ENCODE measurements at regions not wholly inside any gene's neighbourhood (a gene's known extent, or its start where the extent isn't known, plus 50 kb on each side); places are given as distances from the start of the nearest gene placed in this dataset.

- no peak for ATAC-seq
- no peaks in the 10 kb centered on the region for H3K36me3 Mint-ChIP-seq
- no peaks in the 10 kb centered on the region for H3K4me1 Mint-ChIP-seq
- no peak overlapping the region for H3K27ac Mint-ChIP-seq
- H3K4me3 Mint-ChIP-seq = no peak overlapping the region
- H3K9me3 Mint-ChIP-seq = no peaks in the 10 kb centered on the region
- no peaks in the 10 kb centered on the region for H3K27me3 Mint-ChIP-seq
These were observed 1091.6 kb downstream of the TTLL7 start for GRCh38 chr1:82907313-82907712.

DNA sequence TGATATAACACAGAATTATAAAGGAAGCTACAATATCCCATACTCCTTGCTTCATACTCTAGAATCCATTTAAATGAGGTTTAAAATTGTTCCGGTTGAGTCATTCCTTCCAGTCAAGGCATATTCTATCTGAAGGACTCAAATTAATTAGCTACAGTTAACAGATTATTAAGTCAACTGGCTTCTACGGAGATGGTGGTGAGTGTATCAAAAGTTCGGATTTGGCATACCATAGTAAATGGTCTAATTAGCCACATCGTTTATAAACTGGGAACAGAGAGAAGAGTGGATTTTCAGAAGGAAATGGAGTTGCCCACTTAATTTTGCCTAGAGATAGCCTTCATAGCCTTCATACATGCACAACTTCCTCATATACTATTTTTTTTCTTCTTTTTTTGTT is 1095.3 kb downstream of the TTLL7 start:
- no peak for ATAC-seq
- no peaks in the 10 kb centered on the region for H3K4me1 Mint-ChIP-seq
- H3K27ac Mint-ChIP-seq = no peak overlapping the region
- H3K4me3 Mint-ChIP-seq = no peak overlapping the region
- H3K36me3 Mint-ChIP-seq = no peaks in the 10 kb centered on the region
- no peaks in the 10 kb centered on the region for H3K9me3 Mint-ChIP-seq
- H3K27me3 Mint-ChIP-seq = no peaks in the 10 kb centered on the region

GRCh38 chr1:82901561-82901960 is 1097.4 kb downstream of the TTLL7 start:
- Mint-ChIP-seq H3K4me3 (no peak overlapping the region), H3K4me1 (no peaks in the 10 kb centered on the region), H3K27ac (no peak overlapping the region), H3K9me3 (no peaks in the 10 kb centered on the region), H3K27me3 (no peaks in the 10 kb centered on the region), H3K36me3 (no peaks in the 10 kb centered on the region)
- no peak for ATAC-seq

DNA sequence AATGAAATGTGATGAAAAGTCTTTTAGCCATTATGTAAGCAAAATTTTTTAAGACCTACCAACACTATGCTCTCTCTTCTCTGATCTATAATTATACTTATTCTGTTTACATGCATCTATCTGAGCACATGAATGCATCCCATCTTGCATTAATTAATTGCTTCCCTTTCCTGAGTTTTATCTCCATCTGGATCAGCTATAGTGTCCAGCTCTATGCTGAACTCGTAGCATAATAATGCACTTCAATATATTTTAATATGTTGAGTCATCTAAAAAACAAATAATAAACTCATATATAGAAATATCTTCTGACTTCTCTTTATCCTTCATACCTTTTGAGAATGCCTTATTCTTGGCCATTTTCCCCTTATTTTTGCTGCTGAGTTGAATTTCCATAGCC is 1097.8 kb downstream of the TTLL7 start:
- no peaks in the 10 kb centered on the region for H3K36me3 Mint-ChIP-seq
- H3K4me1 Mint-ChIP-seq = no peaks in the 10 kb centered on the region
- ATAC-seq = no peak
- H3K27ac Mint-ChIP-seq = no peak overlapping the region
- no peaks in the 10 kb centered on the region for H3K9me3 Mint-ChIP-seq
- H3K27me3 Mint-ChIP-seq = no peaks in the 10 kb centered on the region
- H3K4me3 Mint-ChIP-seq = no peak overlapping the region

GRCh38 chr1:82899017-82899416 is 1098.3 kb downstream of the ADGRL2 start:
- Mint-ChIP-seq H3K27ac (no peak overlapping the region), H3K9me3 (no peaks in the 10 kb centered on the region), H3K27me3 (no peaks in the 10 kb centered on the region), H3K4me1 (no peaks in the 10 kb centered on the region), H3K36me3 (no peaks in the 10 kb centered on the region), H3K4me3 (no peak overlapping the region)
- no peak for ATAC-seq

DNA sequence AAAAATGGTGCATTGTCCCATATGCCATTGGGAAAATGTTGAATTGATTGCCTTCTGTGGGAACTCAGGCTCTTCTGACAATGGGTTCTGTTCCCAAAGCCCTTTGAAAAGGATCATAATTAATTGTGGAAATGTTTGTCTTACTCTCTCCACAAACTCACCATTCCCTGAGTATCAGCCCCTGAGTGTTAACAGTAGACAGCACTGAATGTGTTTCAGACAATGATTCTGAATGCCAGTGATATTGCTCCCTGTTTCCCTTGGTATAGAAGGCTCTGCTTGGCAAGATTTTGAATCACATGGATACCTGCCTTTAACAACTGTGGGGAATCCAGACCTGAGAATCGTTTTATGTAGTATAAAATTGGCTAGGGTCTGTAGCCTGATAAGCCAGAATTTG is 1096.8 kb downstream of the ADGRL2 start:
- no peaks in the 10 kb centered on the region for H3K4me1 Mint-ChIP-seq
- H3K27ac Mint-ChIP-seq = no peak overlapping the region
- H3K27me3 Mint-ChIP-seq = no peaks in the 10 kb centered on the region
- no peaks in the 10 kb centered on the region for H3K9me3 Mint-ChIP-seq
- H3K36me3 Mint-ChIP-seq = no peaks in the 10 kb centered on the region
- no peak overlapping the region for H3K4me3 Mint-ChIP-seq
- ATAC-seq = no peak

GRCh38 chr1:82896036-82896435 is 1095.3 kb downstream of the ADGRL2 start:
- Mint-ChIP-seq H3K27ac (no peak overlapping the region), H3K4me3 (no peak overlapping the region), H3K36me3 (no peaks in the 10 kb centered on the region), H3K4me1 (no peaks in the 10 kb centered on the region), H3K27me3 (no peaks in the 10 kb centered on the region), H3K9me3 (no peaks in the 10 kb centered on the region)
- ATAC-seq = no peak

GRCh38 chr1:82894635-82895034 is 1093.9 kb downstream of the ADGRL2 start:
- Mint-ChIP-seq H3K4me1 (no peaks in the 10 kb centered on the region), H3K36me3 (no peaks in the 10 kb centered on the region), H3K27me3 (no peaks in the 10 kb centered on the region), H3K27ac (no peak overlapping the region), H3K4me3 (no peak overlapping the region), H3K9me3 (no peaks in the 10 kb centered on the region)
- ATAC-seq = no peak

DNA sequence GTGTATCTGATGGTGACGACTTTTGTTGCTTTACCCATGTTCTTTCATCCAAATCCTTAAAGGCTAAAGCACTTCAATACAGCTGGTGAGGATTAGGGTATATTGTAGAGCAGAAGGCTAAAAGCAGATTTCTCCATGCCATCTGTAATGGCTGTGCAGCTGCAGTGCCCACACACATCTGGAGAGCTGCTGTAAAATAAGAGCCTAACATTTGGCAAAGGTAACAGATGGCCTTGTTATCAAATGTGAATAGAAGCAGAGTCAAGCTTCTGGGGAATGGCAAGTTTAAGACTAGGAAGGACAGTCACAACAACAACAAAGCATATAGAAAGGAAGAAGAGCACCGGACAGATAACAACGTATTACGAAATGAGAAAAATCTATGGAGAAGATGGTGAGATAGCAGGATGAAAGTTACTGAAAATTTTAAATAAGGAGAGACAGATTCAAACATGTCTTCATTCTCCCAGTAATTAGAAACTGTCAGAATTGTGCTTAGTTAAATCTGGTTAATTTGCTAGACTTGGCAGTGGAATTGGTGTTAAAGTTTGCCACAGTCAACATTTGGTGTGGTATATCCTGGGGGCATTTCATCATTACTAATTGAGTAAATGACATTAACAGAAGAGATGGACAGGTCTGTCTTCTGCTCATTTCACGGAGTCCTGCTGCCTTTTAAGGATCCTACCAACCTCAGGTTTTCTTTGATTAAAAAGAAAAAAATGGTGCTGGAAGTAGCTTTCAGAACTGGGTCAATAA is 1093.2 kb downstream of the ADGRL2 start:
- H3K27ac Mint-ChIP-seq = no peak overlapping the region
- H3K9me3 Mint-ChIP-seq = no peaks in the 10 kb centered on the region
- peak; percentile 28 for ATAC-seq
- H3K4me3 Mint-ChIP-seq = no peak overlapping the region
- H3K36me3 Mint-ChIP-seq = no peaks in the 10 kb centered on the region
- H3K27me3 Mint-ChIP-seq = no peaks in the 10 kb centered on the region
- no peaks in the 10 kb centered on the region for H3K4me1 Mint-ChIP-seq

GRCh38 chr1:82880506-82880905 is 1079.8 kb downstream of the ADGRL2 start:
- Mint-ChIP-seq H3K4me1 (no peaks in the 10 kb centered on the region), H3K9me3 (no peaks in the 10 kb centered on the region), H3K27ac (no peak overlapping the region), H3K36me3 (no peaks in the 10 kb centered on the region), H3K4me3 (no peak overlapping the region), H3K27me3 (no peaks in the 10 kb centered on the region)
- ATAC-seq = no peak

- no peaks in the 10 kb centered on the region for H3K36me3 Mint-ChIP-seq
- no peak for ATAC-seq
- no peak overlapping the region for H3K4me3 Mint-ChIP-seq
- no peaks in the 10 kb centered on the region for H3K4me1 Mint-ChIP-seq
- no peak overlapping the region for H3K27ac Mint-ChIP-seq
- no peaks in the 10 kb centered on the region for H3K9me3 Mint-ChIP-seq
- no peaks in the 10 kb centered on the region for H3K27me3 Mint-ChIP-seq
These were observed 1079.1 kb downstream of the ADGRL2 start for GRCh38 chr1:82879701-82880305.

- H3K27ac Mint-ChIP-seq = no peak overlapping the region
- H3K4me3 Mint-ChIP-seq = no peak overlapping the region
- H3K9me3 Mint-ChIP-seq = no peaks in the 10 kb centered on the region
- no peaks in the 10 kb centered on the region for H3K4me1 Mint-ChIP-seq
- H3K36me3 Mint-ChIP-seq = no peaks in the 10 kb centered on the region
- ATAC-seq = no peak
- H3K27me3 Mint-ChIP-seq = no peaks in the 10 kb centered on the region
These were observed 1074.4 kb downstream of the ADGRL2 start for GRCh38 chr1:82875170-82875569.

GRCh38 chr1:82874041-82874440 is 1073.3 kb downstream of the ADGRL2 start:
- H3K4me3 Mint-ChIP-seq = no peak overlapping the region
- no peak for ATAC-seq
- no peaks in the 10 kb centered on the region for H3K9me3 Mint-ChIP-seq
- no peaks in the 10 kb centered on the region for H3K4me1 Mint-ChIP-seq
- no peak overlapping the region for H3K27ac Mint-ChIP-seq
- H3K27me3 Mint-ChIP-seq = no peaks in the 10 kb centered on the region
- H3K36me3 Mint-ChIP-seq = no peaks in the 10 kb centered on the region

DNA sequence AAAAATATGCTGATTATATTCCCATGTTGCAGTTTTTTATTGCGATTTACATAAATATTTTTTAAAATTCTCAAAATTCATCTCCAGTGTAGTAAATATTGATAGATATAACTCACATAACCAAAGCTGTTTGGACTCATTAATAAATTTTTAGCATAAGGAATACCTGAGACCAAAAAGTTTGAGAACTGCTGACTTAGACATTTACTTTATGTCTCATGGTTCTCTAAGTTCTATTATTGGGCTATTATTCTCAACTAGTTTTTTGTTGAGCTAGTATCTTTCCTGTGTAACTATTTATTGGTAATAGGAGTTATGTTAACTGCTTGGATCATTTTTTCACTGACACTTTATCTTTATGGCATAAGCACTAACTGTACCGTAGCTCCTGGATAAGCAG is 1069.6 kb downstream of the ADGRL2 start:
- Mint-ChIP-seq H3K27me3 (no peaks in the 10 kb centered on the region), H3K4me3 (no peak overlapping the region), H3K27ac (no peak overlapping the region)

DNA sequence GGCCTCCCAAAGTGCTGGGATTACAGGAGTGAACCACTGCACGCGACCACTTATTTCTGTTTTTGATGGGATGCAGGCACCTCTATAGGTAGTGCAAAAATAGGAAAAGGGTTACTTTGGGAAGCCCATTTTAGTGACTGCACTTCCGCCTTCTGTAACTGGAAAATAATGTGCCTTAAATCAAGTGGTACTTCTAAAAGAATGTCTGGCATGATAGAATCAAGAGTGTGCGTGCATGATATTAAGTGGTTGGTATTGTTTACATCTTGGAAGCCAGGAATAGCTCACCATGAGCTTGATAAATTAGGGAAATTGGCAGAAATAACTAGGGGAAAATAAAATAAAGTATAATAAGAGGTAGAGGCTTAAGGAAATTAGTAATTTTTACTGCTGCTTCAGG is 1067.0 kb downstream of the ADGRL2 start:
- no peaks in the 10 kb centered on the region for H3K36me3 Mint-ChIP-seq
- H3K27me3 Mint-ChIP-seq = no peaks in the 10 kb centered on the region
- H3K4me3 Mint-ChIP-seq = no peak overlapping the region
- H3K4me1 Mint-ChIP-seq = no peaks in the 10 kb centered on the region
- H3K9me3 Mint-ChIP-seq = no peaks in the 10 kb centered on the region
- ATAC-seq = no peak
- H3K27ac Mint-ChIP-seq = no peak overlapping the region

More for the DNA sequence above, 1069.6 kb downstream of the ADGRL2 start:
- H3K4me1 Mint-ChIP-seq = no peaks in the 10 kb centered on the region
- no peaks in the 10 kb centered on the region for H3K36me3 Mint-ChIP-seq
- no peak for ATAC-seq
- no peaks in the 10 kb centered on the region for H3K9me3 Mint-ChIP-seq

GRCh38 chr1:82861749-82862148 is 1061.0 kb downstream of the ADGRL2 start:
- Mint-ChIP-seq H3K36me3 (no peaks in the 10 kb centered on the region), H3K4me1 (no peaks in the 10 kb centered on the region), H3K9me3 (no peaks in the 10 kb centered on the region), H3K27ac (no peak overlapping the region), H3K4me3 (no peak overlapping the region), H3K27me3 (no peaks in the 10 kb centered on the region)
- no peak for ATAC-seq
